Mesenchymal stem cell (in vitro differentiated cells and primary cell): ENCODE measurements at regions not wholly inside any gene's neighbourhood (a gene's known extent, or its start where the extent isn't known, plus 50 kb on each side); places are given as distances from the start of the nearest gene placed in this dataset.

Experiments
- DNase-seq: peaks from one replicate; pipeline ENCODE4 v3.0.0-alpha.2; 2013
- H2AFZ ChIP-seq: one replicate; pipeline ENCODE4 v1.6.1; 2013; ENCODE audit warnings: low read depth, mild to moderate bottlenecking, control low read depth, inconsistent platforms, low read length, moderate library complexity
- H2AK5ac ChIP-seq: 2 replicates; pipeline ENCODE4 v1.6.1; 2013; ENCODE audit warnings: low read length, moderate library complexity, mild to moderate bottlenecking, inconsistent platforms; ENCODE audit not compliant: severe bottlenecking
- H2BK120ac ChIP-seq: one replicate; pipeline ENCODE4 v1.6.1; 2013; ENCODE audit warnings: low read depth, mild to moderate bottlenecking, inconsistent platforms, low read length, moderate library complexity
- H2BK12ac ChIP-seq, 2 experiments: one replicate each; pipeline ENCODE4 v1.6.1; 2013; ENCODE audit warnings: inconsistent platforms in 2 of 2, low read length in 2 of 2, mild to moderate bottlenecking in 2 of 2, moderate library complexity in 2 of 2, control low read depth in 1 of 2
- H2BK15ac ChIP-seq: one replicate; pipeline ENCODE4 v1.6.1; 2013; ENCODE audit warnings: mild to moderate bottlenecking, low read depth, inconsistent platforms; ENCODE audit not compliant: poor library complexity, severe bottlenecking
- H2BK5ac ChIP-seq: 2 replicates; pipeline ENCODE4 v1.6.1; 2013; ENCODE audit warnings: low read depth, mild to moderate bottlenecking, low read length, control low read depth, inconsistent platforms; ENCODE audit not compliant: poor library complexity, severe bottlenecking
- H3K14ac ChIP-seq, 2 experiments: one replicate each; pipeline ENCODE4 v1.6.1; 2013; ENCODE audit warnings: inconsistent platforms in 2 of 2, low read length in 2 of 2, control low read depth in 1 of 2, mild to moderate bottlenecking in 1 of 2, moderate library complexity in 1 of 2
- H3K18ac ChIP-seq, 2 experiments: one replicate each; pipeline ENCODE4 v1.6.1; 2013; ENCODE audit warnings: inconsistent platforms in 2 of 2, low read length in 2 of 2, control low read depth in 1 of 2, low read depth in 1 of 2, mild to moderate bottlenecking in 1 of 2
- H3K23ac ChIP-seq, 2 experiments: one replicate each; pipeline ENCODE4 v1.6.1; 2013; ENCODE audit warnings: inconsistent platforms in 2 of 2, low read length in 2 of 2, mild to moderate bottlenecking in 2 of 2, moderate library complexity in 2 of 2, control low read depth in 1 of 2
- H3K27ac ChIP-seq: 2 replicates; pipeline ENCODE4 v1.5.1; 2013; ENCODE audit warnings: mild to moderate bottlenecking, moderate library complexity, low read length, control low read depth, inconsistent platforms; ENCODE audit not compliant: poor library complexity, severe bottlenecking
- H3K27me3 ChIP-seq, 2 experiments: 2 replicates each; pipeline versions ENCODE4 v1.6.1 to v1.7.0; 2013; ENCODE audit warnings: low read length in 2 of 2, mild to moderate bottlenecking in 2 of 2, moderate library complexity in 2 of 2, control low read depth in 1 of 2, inconsistent platforms in 1 of 2; ENCODE audit not compliant: control insufficient read depth in 1 of 2, insufficient read depth in 1 of 2
- H3K36me3 ChIP-seq, 2 experiments: 2 replicates each; pipeline versions ENCODE4 v1.6.1 to v1.7.0; 2013; ENCODE audit warnings: low read length in 2 of 2, control low read depth in 1 of 2, inconsistent platforms in 1 of 2, low read depth in 1 of 2, mild to moderate bottlenecking in 1 of 2; ENCODE audit not compliant: insufficient read depth in 2 of 2, control insufficient read depth in 1 of 2
- H3K4ac ChIP-seq, 2 experiments: one replicate each; pipeline ENCODE4 v1.6.1; 2013; ENCODE audit warnings: inconsistent platforms in 2 of 2, low read length in 2 of 2, mild to moderate bottlenecking in 2 of 2, moderate library complexity in 2 of 2, control low read depth in 1 of 2, low read depth in 1 of 2
- H3K4me1 ChIP-seq: 2 replicates; pipeline ENCODE4 v1.6.1; 2013; ENCODE audit warnings: low read depth, low read length, control low read depth; ENCODE audit not compliant: control insufficient read depth, insufficient read depth
- H3K4me2 ChIP-seq: 2 replicates; pipeline ENCODE4 v1.6.1; 2013; ENCODE audit warnings: low read length, mild to moderate bottlenecking, inconsistent platforms; ENCODE audit not compliant: poor library complexity, severe bottlenecking
- H3K4me3 ChIP-seq, 2 experiments: 2 replicates each; pipeline versions ENCODE4 v1.5.1 to v1.7.0; 2013; ENCODE audit warnings: low read length in 2 of 2, mild to moderate bottlenecking in 2 of 2, control low read depth in 1 of 2, low read depth in 1 of 2; ENCODE audit not compliant: insufficient read depth in 1 of 2
- H3K79me1 ChIP-seq: replicated peaks from 2 replicates; pipeline ENCODE4 v1.6.1; 2013; ENCODE audit warnings: mild to moderate bottlenecking, control low read depth, low read length, inconsistent platforms; ENCODE audit not compliant: poor library complexity, severe bottlenecking
- H3K9ac ChIP-seq: 2 replicates; pipeline ENCODE4 v1.7.0; 2013; ENCODE audit warnings: mild to moderate bottlenecking, low read length, moderate library complexity
- H3K9me3 ChIP-seq: 2 replicates; pipeline ENCODE4 v1.7.0; 2013; ENCODE audit warnings: mild to moderate bottlenecking, low read length; ENCODE audit not compliant: control insufficient read depth
- H4K8ac ChIP-seq: one replicate; pipeline ENCODE4 v1.6.1; 2013; ENCODE audit warnings: inconsistent platforms, mild to moderate bottlenecking, low read length, moderate library complexity
- H4K91ac ChIP-seq: one replicate; pipeline ENCODE4 v1.6.1; 2013; ENCODE audit warnings: mild to moderate bottlenecking, low read length, inconsistent platforms
- WGBS: methylation state at CpG from one replicate; pipeline ENCODE4 v1.1.7; 2013; ENCODE audit warnings: mixed read lengths; 5-methylcytosine and 5-hydroxymethylcytosine counted together

DNA sequence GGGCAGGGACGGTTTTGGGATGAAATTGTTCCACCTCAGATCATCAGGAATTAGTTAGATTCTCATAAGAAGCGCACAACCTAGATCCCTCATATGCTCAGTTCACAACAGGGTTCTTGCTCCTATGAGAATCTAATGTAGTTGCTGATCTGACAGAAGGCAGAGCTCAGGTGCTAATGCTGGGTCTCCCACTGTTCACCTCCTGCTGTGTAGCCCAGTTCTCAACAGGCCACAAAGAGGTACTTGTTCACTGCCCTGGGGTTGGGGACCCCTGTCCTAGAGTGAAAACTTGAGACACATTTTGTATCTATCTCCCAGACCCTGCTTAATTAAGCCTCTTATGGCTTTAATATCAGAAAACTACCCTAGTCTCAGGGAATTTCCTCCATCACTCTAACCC, 966.0 kb downstream of the PCDH17 start:
- WGBS: 92% methylated on average over 2 of the region's 2 CpGs
- Histone ChIP-seq H3K4me1 (no peaks in the 10 kb centered on the region), H2BK15ac (no peak overlapping the region), H2AFZ (no peak overlapping the region), H3K36me3 (no peaks in the 10 kb centered on the region), H3K27ac (no peak overlapping the region), H3K4me3 (no peak overlapping the region), H3K18ac (no peak overlapping the region), H3K4me2 (no peak overlapping the region), H3K14ac (no peak overlapping the region), H3K23ac (no peak overlapping the region), H3K4ac (no peak overlapping the region), H4K8ac (no peak overlapping the region), H3K9me3 (peaks cover 7% of the 10 kb centered on the region), H2BK120ac (no peak overlapping the region), H2BK5ac (no peak overlapping the region), H3K9ac (no peak overlapping the region), H3K27me3 (no peaks in the 10 kb centered on the region), H2BK12ac (peak overlapping the region in 1 of 2 experiments; percentile 54), H4K91ac (no peak overlapping the region), H2AK5ac (no peak overlapping the region), H3K79me1 (no peaks in the 10 kb centered on the region)
- DNase-seq: no peak

DNA sequence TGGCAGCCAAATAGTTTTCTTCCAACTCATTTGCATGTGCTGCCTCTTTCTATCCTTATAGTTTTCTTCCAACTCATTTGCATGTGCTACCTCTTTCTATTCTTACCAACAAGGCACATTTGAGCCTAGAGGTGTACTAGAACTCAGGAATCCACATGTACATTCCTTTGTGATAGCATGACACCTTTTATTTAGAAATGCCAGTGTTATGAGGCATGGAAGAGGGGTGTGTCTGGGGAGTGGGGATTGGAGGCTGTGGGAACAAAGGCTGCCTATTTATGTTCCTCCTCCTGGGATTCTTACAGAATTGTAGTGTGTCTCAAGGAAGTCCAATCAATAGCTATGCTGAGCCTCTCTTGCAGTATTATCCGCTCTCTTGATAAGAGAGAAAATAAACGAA, 966.7 kb downstream of the PCDH17 start:
- Histone ChIP-seq H2BK15ac (no peak overlapping the region), H3K9ac (no peak overlapping the region), H3K18ac (no peak overlapping the region), H3K4me2 (no peak overlapping the region), H3K14ac (no peak overlapping the region), H3K27ac (no peak overlapping the region), H3K4me1 (no peaks in the 10 kb centered on the region), H3K9me3 (peaks cover 6% of the 10 kb centered on the region), H2AFZ (no peak overlapping the region), H3K23ac (no peak overlapping the region), H3K4ac (no peak overlapping the region), H3K27me3 (no peaks in the 10 kb centered on the region), H3K4me3 (no peak overlapping the region), H2BK120ac (no peak overlapping the region), H4K8ac (no peak overlapping the region), H3K79me1 (no peaks in the 10 kb centered on the region), H3K36me3 (no peaks in the 10 kb centered on the region), H2BK12ac (no peak overlapping the region), H4K91ac (no peak overlapping the region), H2BK5ac (no peak overlapping the region), H2AK5ac (no peak overlapping the region)
- WGBS: 80% methylated on average over 1 of the region's 2 CpGs
- no peak for DNase-seq

DNA sequence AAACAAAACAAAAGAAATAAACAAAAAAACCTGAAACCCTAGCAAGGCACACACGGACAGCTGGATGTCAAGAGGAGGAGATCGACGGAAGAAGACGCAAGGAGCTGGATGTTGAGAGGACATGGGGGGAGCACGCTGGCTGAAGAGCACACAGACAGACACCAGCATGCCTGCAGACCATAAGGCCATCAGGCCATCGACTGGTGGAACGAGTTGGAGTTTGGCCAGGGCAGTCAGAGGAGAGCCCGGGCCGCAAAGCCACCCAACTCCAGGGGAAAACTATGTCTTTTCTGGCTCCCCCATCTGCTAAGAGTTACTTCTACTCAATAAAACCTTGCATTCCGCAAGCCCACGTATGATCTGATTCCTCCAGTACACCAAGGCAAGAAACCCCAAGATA, 979.6 kb downstream of the PCDH17 start:
- H3K4ac ChIP-seq: no peak overlapping the region
- H3K27me3 ChIP-seq: no peaks in the 10 kb centered on the region
- no peak overlapping the region for H2BK15ac ChIP-seq
- no peak overlapping the region for H2BK12ac ChIP-seq
- WGBS: 99% methylated on average over 11 of the region's 11 CpGs
- H2AFZ ChIP-seq: no peak overlapping the region
- no peak overlapping the region for H2BK5ac ChIP-seq
- H3K14ac ChIP-seq: no peak overlapping the region
- H3K9ac ChIP-seq: no peak overlapping the region
- H4K91ac ChIP-seq: no peak overlapping the region
- H3K9me3 ChIP-seq: peaks cover 9% of the 10 kb centered on the region
- H2BK120ac ChIP-seq: no peak overlapping the region
- no peak overlapping the region for H3K23ac ChIP-seq
- DNase-seq: no peak
- H3K27ac ChIP-seq: no peak overlapping the region
- no peak overlapping the region for H4K8ac ChIP-seq
- H3K36me3 ChIP-seq: no peaks in the 10 kb centered on the region
- H3K4me2 ChIP-seq: no peak overlapping the region
- H3K4me1 ChIP-seq: no peaks in the 10 kb centered on the region
- no peak overlapping the region for H3K4me3 ChIP-seq
- no peaks in the 10 kb centered on the region for H3K79me1 ChIP-seq
- no peak overlapping the region for H2AK5ac ChIP-seq
- H3K18ac ChIP-seq: no peak overlapping the region

DNA sequence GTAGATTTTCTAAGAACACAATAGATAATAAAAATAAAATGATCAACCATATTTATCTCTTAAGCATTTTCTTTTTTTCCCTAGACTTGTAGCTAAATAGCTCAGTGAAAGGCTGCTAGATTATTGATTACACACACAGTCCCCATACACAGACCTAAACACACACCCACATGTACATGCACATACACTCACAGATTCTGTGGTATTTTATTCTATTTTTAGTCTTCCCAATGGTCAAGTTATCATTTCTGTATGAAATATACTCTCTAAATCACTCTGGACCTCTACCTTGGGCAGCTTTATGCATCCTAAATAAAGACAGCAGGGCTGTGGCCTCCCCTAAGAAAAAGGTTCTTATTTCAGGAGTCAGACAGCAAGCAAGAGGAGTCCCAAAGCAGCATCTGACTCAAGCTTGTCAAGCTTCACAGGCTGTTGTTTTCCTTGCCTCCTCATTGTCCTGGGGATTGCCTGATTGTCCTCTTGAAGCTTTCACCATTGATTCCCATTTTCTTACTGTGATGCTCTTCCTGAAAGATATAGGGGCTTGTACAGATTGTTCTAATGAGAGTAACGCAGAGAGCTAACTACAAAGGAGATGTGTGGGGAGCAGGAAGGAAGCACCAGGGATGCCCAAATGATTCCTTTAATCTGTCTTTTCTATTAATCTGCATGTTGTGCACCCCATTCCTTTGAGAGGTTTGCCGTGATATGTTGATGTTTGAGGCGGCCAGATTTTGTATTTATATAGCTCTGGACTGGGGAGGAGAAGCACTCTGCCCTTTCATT, 986.5 kb downstream of the PCDH17 start:
- Histone ChIP-seq H3K9me3 (peaks cover 10% of the 10 kb centered on the region), H3K9ac (no peak overlapping the region), H3K79me1 (no peaks in the 10 kb centered on the region), H3K4me3 (no peak overlapping the region), H3K27me3 (no peaks in the 10 kb centered on the region), H2AFZ (no peak overlapping the region), H3K27ac (no peak overlapping the region), H3K14ac (no peak overlapping the region), H2BK120ac (peak overlapping the region; percentile 49), H3K18ac (no peak overlapping the region), H2BK12ac (no peak overlapping the region), H3K4me1 (no peaks in the 10 kb centered on the region), H4K91ac (no peak overlapping the region), H3K36me3 (no peaks in the 10 kb centered on the region), H3K23ac (no peak overlapping the region), H2BK5ac (no peak overlapping the region), H4K8ac (no peak overlapping the region), H2BK15ac (no peak overlapping the region), H2AK5ac (no peak overlapping the region), H3K4me2 (no peak overlapping the region), H3K4ac (no peak overlapping the region)
- DNase-seq: no peak
- WGBS: 94% methylated on average over 3 of the region's 3 CpGs
